ENCODE measurements at regions not wholly inside any gene's neighbourhood (a gene's known extent, or its start where the extent isn't known, plus 50 kb on each side); places are given as distances from the start of the nearest gene placed in this dataset.

- no peak for TF ChIP-seq EZH2 (IDR thresholded peaks at IDR 0.05; ENCODE audit: insufficient read depth, poor library complexity, severe bottlenecking)
- no peak for TF ChIP-seq EZH2phosphoT487 (IDR thresholded peaks at IDR 0.05; ENCODE audit: insufficient read depth, low read depth)
Observed at GRCh38 chr5:51802551-51803184, 419.4 kb downstream of the ISL1 start.

All from GM23248 (cell line).